ENCODE measurements at regions not wholly inside any gene's neighbourhood (a gene's known extent, or its start where the extent isn't known, plus 50 kb on each side); places are given as distances from the start of the nearest gene placed in this dataset.
"Not testable (repeated sequence)": the region's sequence is repeated elsewhere in the genome, so short reads cannot be mapped to it uniquely, and the experiment has no call there.

DNA sequence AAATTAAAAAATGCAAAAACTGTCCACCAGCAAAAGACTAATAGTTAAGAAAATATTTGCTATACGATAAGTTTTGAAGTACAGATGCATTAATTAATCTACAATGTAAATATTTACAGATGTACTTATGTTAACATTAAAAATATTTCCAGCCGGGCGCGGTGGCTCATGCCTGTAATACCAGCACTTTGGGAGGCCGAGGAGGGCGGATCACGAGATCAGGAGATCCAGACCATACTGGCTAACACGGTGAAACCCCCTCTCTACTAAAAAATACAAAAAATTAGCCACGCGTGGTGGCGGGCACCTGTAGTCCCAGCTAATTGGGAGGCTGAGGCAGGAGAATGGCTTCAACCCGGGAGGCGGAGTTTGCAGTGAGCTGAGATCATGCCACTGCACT is 982.8 kb downstream of the SLC6A15 start:
- TF ChIP-seq, protein P1, sequence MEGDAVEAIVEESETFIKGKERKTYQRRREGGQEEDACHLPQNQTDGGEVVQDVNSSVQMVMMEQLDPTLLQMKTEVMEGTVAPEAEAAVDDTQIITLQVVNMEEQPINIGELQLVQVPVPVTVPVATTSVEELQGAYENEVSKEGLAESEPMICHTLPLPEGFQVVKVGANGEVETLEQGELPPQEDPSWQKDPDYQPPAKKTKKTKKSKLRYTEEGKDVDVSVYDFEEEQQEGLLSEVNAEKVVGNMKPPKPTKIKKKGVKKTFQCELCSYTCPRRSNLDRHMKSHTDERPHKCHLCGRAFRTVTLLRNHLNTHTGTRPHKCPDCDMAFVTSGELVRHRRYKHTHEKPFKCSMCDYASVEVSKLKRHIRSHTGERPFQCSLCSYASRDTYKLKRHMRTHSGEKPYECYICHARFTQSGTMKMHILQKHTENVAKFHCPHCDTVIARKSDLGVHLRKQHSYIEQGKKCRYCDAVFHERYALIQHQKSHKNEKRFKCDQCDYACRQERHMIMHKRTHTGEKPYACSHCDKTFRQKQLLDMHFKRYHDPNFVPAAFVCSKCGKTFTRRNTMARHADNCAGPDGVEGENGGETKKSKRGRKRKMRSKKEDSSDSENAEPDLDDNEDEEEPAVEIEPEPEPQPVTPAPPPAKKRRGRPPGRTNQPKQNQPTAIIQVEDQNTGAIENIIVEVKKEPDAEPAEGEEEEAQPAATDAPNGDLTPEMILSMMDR (IDR thresholded peaks at IDR 0.05; ENCODE audit: low read depth, low read length, missing input control) = not testable (repeated sequence)
- TF ChIP-seq, protein P2, sequence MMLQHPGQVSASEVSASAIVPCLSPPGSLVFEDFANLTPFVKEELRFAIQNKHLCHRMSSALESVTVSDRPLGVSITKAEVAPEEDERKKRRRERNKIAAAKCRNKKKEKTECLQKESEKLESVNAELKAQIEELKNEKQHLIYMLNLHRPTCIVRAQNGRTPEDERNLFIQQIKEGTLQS (IDR thresholded peaks at IDR 0.05) = not testable (repeated sequence)
- not testable (repeated sequence) for TF ChIP-seq YY1 (IDR thresholded peaks at IDR 0.05); MAX (IDR thresholded peaks at IDR 0.05); ZBTB33 (IDR thresholded peaks at IDR 0.05); JUND (IDR thresholded peaks at IDR 0.05); FOXA1 (IDR thresholded peaks at IDR 0.05); TAF1 (conservative IDR thresholded peaks at IDR 0.05); SP1 (IDR thresholded peaks at IDR 0.05); HNF4A (conservative IDR thresholded peaks at IDR 0.05)
- TF ChIP-seq, protein P3, sequence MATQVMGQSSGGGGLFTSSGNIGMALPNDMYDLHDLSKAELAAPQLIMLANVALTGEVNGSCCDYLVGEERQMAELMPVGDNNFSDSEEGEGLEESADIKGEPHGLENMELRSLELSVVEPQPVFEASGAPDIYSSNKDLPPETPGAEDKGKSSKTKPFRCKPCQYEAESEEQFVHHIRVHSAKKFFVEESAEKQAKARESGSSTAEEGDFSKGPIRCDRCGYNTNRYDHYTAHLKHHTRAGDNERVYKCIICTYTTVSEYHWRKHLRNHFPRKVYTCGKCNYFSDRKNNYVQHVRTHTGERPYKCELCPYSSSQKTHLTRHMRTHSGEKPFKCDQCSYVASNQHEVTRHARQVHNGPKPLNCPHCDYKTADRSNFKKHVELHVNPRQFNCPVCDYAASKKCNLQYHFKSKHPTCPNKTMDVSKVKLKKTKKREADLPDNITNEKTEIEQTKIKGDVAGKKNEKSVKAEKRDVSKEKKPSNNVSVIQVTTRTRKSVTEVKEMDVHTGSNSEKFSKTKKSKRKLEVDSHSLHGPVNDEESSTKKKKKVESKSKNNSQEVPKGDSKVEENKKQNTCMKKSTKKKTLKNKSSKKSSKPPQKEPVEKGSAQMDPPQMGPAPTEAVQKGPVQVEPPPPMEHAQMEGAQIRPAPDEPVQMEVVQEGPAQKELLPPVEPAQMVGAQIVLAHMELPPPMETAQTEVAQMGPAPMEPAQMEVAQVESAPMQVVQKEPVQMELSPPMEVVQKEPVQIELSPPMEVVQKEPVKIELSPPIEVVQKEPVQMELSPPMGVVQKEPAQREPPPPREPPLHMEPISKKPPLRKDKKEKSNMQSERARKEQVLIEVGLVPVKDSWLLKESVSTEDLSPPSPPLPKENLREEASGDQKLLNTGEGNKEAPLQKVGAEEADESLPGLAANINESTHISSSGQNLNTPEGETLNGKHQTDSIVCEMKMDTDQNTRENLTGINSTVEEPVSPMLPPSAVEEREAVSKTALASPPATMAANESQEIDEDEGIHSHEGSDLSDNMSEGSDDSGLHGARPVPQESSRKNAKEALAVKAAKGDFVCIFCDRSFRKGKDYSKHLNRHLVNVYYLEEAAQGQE (IDR thresholded peaks at IDR 0.05) = not testable (repeated sequence)
